ENCODE measurements at regions not wholly inside any gene's neighbourhood (a gene's known extent, or its start where the extent isn't known, plus 50 kb on each side); places are given as distances from the start of the nearest gene placed in this dataset.

DNA sequence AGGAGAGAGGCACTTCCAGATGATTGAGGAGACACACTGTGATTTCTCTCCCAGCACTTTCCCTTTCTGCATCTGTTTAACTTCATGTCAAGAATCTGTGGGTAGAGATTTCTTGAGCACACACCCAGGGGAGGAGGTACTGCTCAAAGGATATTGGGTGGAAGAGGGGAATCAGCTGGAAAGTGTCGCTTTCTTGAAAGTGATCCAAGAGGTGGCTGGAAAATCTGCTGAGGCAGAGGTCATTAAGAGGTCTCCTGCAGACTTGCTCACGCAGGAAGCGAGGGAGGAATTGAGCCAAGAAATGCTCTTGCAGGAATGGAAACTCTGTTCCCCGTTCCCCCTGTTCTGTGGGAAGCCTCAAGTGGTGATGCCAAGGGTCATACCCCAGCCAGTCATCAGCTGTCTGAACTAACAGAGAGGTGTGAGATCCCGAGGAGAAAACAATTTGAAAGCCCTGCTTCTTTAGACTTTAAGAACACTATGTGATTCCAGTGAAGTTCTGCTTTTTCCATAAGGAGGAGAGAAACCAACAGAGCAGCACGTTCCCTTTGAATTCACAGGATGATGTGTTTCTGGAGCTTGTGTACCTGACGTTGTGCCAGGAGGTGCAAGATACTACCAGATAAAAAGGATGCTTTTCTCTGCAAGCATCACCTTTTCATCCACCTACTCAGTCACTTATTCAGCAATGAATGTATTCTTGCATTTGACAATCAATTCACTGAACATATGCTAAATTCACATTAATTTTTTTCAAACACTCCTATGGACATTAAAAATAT lies 163.4 kb upstream of the GPR12 start:
- TF ChIP-seq, protein P1, sequence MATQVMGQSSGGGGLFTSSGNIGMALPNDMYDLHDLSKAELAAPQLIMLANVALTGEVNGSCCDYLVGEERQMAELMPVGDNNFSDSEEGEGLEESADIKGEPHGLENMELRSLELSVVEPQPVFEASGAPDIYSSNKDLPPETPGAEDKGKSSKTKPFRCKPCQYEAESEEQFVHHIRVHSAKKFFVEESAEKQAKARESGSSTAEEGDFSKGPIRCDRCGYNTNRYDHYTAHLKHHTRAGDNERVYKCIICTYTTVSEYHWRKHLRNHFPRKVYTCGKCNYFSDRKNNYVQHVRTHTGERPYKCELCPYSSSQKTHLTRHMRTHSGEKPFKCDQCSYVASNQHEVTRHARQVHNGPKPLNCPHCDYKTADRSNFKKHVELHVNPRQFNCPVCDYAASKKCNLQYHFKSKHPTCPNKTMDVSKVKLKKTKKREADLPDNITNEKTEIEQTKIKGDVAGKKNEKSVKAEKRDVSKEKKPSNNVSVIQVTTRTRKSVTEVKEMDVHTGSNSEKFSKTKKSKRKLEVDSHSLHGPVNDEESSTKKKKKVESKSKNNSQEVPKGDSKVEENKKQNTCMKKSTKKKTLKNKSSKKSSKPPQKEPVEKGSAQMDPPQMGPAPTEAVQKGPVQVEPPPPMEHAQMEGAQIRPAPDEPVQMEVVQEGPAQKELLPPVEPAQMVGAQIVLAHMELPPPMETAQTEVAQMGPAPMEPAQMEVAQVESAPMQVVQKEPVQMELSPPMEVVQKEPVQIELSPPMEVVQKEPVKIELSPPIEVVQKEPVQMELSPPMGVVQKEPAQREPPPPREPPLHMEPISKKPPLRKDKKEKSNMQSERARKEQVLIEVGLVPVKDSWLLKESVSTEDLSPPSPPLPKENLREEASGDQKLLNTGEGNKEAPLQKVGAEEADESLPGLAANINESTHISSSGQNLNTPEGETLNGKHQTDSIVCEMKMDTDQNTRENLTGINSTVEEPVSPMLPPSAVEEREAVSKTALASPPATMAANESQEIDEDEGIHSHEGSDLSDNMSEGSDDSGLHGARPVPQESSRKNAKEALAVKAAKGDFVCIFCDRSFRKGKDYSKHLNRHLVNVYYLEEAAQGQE (IDR thresholded peaks at IDR 0.05; ENCODE audit: low read depth): no peak
- no peak for TF ChIP-seq YY1 (IDR thresholded peaks at IDR 0.05; ENCODE audit: low read depth)
- TF ChIP-seq CREB1 (IDR thresholded peaks at IDR 0.05; ENCODE audit: low read depth): no peak
- no peak for TF ChIP-seq EGR1 (IDR thresholded peaks at IDR 0.05)
- no peak for TF ChIP-seq EP300 (IDR thresholded peaks at IDR 0.05; ENCODE audit: borderline replicate concordance)
- TF ChIP-seq FOXM1 (IDR thresholded peaks at IDR 0.05; ENCODE audit: borderline replicate concordance, low read depth): no peak
- no peak for TF ChIP-seq TCF12 (IDR thresholded peaks at IDR 0.05; ENCODE audit: low read depth)
- TF ChIP-seq ZBTB7A (IDR thresholded peaks at IDR 0.05; ENCODE audit: low read depth): no peak
- no peak for TF ChIP-seq USF1 (IDR thresholded peaks at IDR 0.05)
- TF ChIP-seq TEAD4 (IDR thresholded peaks at IDR 0.05): no peak
- no peak for TF ChIP-seq RAD21 (IDR thresholded peaks at IDR 0.05; ENCODE audit: low read depth)
- TF ChIP-seq NFIC (IDR thresholded peaks at IDR 0.05): no peak
- no peak for TF ChIP-seq TAF1 (IDR thresholded peaks at IDR 0.05; ENCODE audit: low read depth)
- TF ChIP-seq, protein P2, sequence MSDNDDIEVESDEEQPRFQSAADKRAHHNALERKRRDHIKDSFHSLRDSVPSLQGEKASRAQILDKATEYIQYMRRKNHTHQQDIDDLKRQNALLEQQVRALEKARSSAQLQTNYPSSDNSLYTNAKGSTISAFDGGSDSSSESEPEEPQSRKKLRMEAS (IDR thresholded peaks at IDR 0.05): no peak
- no peak for TF ChIP-seq CEBPB (IDR thresholded peaks at IDR 0.05)

- TF ChIP-seq USF1 (IDR thresholded peaks at IDR 0.05) (no peak), TAF1 (IDR thresholded peaks at IDR 0.05; ENCODE audit: low read depth) (no peak), YY1 (IDR thresholded peaks at IDR 0.05; ENCODE audit: low read depth) (no peak), NFIC (IDR thresholded peaks at IDR 0.05) (no peak), CREB1 (IDR thresholded peaks at IDR 0.05; ENCODE audit: low read depth) (no peak), FOXM1 (IDR thresholded peaks at IDR 0.05; ENCODE audit: borderline replicate concordance, low read depth) (no peak), TCF12 (IDR thresholded peaks at IDR 0.05; ENCODE audit: low read depth) (no peak), ZBTB7A (IDR thresholded peaks at IDR 0.05; ENCODE audit: low read depth) (no peak)
- TF ChIP-seq, protein P1 (IDR thresholded peaks at IDR 0.05; ENCODE audit: low read depth): no peak
- TF ChIP-seq, protein P2 (IDR thresholded peaks at IDR 0.05): no peak
These were observed 161.3 kb upstream of the GPR12 start for GRCh38 chr13:26921918-26922317.

GRCh38 chr13:26920614-26921355 lies 160.2 kb upstream of the GPR12 start:
- TF ChIP-seq EP300 (IDR thresholded peaks at IDR 0.05; ENCODE audit: borderline replicate concordance) (no peak), ZBTB7A (IDR thresholded peaks at IDR 0.05; ENCODE audit: low read depth) (no peak), RAD21 (IDR thresholded peaks at IDR 0.05; ENCODE audit: low read depth) (no peak), TAF1 (IDR thresholded peaks at IDR 0.05; ENCODE audit: low read depth) (no peak), YY1 (IDR thresholded peaks at IDR 0.05; ENCODE audit: low read depth) (no peak), TEAD4 (IDR thresholded peaks at IDR 0.05) (no peak)

- TF ChIP-seq TEAD4 (IDR thresholded peaks at IDR 0.05) (no peak), RAD21 (IDR thresholded peaks at IDR 0.05; ENCODE audit: low read depth) (no peak), TAF1 (IDR thresholded peaks at IDR 0.05; ENCODE audit: low read depth) (no peak), YY1 (IDR thresholded peaks at IDR 0.05; ENCODE audit: low read depth) (no peak), USF1 (IDR thresholded peaks at IDR 0.05) (no peak), CEBPB (IDR thresholded peaks at IDR 0.05) (no peak), FOXM1 (IDR thresholded peaks at IDR 0.05; ENCODE audit: borderline replicate concordance, low read depth) (no peak), EGR1 (IDR thresholded peaks at IDR 0.05) (no peak), NFIC (IDR thresholded peaks at IDR 0.05) (no peak), TCF12 (IDR thresholded peaks at IDR 0.05; ENCODE audit: low read depth) (no peak), CREB1 (IDR thresholded peaks at IDR 0.05; ENCODE audit: low read depth) (no peak), ZBTB7A (IDR thresholded peaks at IDR 0.05; ENCODE audit: low read depth) (no peak), EP300 (IDR thresholded peaks at IDR 0.05; ENCODE audit: borderline replicate concordance) (no peak)
- TF ChIP-seq, protein P1 (IDR thresholded peaks at IDR 0.05; ENCODE audit: low read depth): no peak
- TF ChIP-seq, protein P2 (IDR thresholded peaks at IDR 0.05): no peak
These were observed 159.1 kb upstream of the GPR12 start for GRCh38 chr13:26919732-26920131.
